ENCODE measurements at regions not wholly inside any gene's neighbourhood (a gene's known extent, or its start where the extent isn't known, plus 50 kb on each side); places are given as distances from the start of the nearest gene placed in this dataset.

DNA sequence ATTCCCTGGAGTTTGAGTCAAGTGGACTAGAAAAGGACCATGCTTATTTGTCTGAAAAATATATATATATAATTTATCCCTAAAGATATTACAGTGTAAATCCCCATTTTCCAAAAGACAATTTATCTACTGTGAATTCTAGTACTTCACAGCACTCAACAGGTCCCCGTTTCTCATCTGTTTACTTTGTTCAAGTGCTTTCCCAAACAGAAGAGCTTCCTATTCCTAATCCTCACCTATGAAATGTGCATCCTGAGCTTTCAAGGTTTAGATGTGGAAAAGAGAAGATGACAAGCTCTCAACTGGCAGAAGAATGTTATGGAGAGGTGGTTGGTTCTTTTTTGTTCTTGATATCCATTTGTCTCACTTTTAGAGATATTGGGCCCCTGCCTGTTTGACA, 401.6 kb upstream of the ZNF608 start:
- Mint-ChIP-seq H3K36me3 (ENCODE audit: low read depth) (no peaks in the 10 kb centered on the region), H3K9me3 (no peaks in the 10 kb centered on the region), H3K4me1 (peaks cover 20% of the 10 kb centered on the region), H3K4me3 (no peak overlapping the region), H3K27ac (no peak overlapping the region), H3K27me3 (no peaks in the 10 kb centered on the region)
- intact Hi-C loops (cut with micrococcal nuclease) = no loop called here
- ChIA-PET CTCF (no interaction called here), POLR2A (no interaction called here)
- ATAC-seq (ENCODE audit: low read depth) (no peak), DNase-seq (no peak)
- TF ChIP-seq, protein P1, sequence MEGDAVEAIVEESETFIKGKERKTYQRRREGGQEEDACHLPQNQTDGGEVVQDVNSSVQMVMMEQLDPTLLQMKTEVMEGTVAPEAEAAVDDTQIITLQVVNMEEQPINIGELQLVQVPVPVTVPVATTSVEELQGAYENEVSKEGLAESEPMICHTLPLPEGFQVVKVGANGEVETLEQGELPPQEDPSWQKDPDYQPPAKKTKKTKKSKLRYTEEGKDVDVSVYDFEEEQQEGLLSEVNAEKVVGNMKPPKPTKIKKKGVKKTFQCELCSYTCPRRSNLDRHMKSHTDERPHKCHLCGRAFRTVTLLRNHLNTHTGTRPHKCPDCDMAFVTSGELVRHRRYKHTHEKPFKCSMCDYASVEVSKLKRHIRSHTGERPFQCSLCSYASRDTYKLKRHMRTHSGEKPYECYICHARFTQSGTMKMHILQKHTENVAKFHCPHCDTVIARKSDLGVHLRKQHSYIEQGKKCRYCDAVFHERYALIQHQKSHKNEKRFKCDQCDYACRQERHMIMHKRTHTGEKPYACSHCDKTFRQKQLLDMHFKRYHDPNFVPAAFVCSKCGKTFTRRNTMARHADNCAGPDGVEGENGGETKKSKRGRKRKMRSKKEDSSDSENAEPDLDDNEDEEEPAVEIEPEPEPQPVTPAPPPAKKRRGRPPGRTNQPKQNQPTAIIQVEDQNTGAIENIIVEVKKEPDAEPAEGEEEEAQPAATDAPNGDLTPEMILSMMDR (IDR thresholded peaks at IDR 0.05) = no peak

DNA sequence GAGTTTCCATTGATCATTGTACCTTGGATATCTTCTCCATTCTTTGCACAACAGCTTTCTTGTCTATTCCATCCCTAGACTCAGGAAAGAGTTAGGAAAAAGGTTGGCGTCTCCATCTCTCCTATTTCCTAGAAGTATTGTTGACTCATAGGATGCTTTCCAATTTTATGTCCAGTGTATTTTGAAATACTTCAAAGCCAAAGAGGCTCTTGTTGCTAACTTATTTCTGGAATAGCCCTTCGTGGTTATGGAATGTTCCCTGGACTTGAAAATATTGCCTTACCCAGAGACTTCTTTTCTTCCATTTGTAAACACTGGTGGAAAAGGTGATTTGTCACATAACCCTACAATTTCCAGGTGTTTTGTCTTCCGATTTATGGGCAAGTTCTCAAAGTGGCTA, 402.3 kb upstream of the ZNF608 start:
- Mint-ChIP-seq H3K27ac (no peak overlapping the region), H3K9me3 (no peaks in the 10 kb centered on the region), H3K27me3 (no peaks in the 10 kb centered on the region), H3K4me1 (peaks cover 24% of the 10 kb centered on the region), H3K36me3 (ENCODE audit: low read depth) (no peaks in the 10 kb centered on the region), H3K4me3 (no peak overlapping the region)
- ChIA-PET POLR2A (no interaction called here), CTCF (no interaction called here)
- intact Hi-C loops (cut with micrococcal nuclease) = no loop called here
- DNase-seq (no peak), ATAC-seq (ENCODE audit: low read depth) (no peak)
- TF ChIP-seq, protein P1 (IDR thresholded peaks at IDR 0.05) = no peak

DNA sequence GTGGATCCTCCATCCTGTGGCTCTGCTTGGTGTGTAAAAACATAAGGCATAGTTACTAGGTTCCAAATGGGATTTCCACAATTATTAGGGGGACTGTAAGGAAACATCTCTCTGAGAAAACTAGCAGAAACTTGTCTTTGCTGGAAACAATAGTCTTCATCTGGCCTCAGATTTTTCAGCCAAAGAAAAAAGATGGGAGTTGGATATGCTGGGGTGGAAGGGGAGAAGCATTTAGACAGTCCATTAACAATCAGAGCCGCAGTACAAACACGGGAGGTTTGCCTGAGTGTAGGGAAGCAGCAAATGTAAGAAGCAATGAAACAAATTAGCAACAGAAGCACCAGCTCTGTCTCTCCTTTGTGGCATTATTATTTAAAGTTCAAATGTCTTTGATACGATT, 402.7 kb upstream of the ZNF608 start:
- intact Hi-C loops (cut with micrococcal nuclease) = no loop called here

DNA sequence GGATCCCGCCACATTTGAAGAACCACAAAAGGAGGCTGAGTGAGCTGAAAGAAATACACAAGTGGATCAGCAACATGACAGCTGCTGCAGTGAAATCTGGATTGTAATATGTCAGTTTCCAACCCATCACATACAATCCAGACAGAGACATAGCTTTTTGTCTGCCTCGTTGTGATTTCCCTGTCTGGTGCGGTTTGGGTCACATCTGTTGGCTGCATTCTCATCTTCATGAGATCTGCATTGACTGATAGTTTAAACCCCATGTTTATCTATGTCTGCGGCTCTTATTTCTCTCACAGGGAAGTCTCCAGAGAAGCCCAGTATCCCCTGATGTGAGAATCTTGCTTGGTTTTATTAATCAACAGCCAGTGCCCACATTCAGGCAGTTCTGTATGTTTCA, 403.1 kb upstream of the ZNF608 start:
- H3K4me3 Mint-ChIP-seq = no peak overlapping the region
- intact Hi-C loops (cut with micrococcal nuclease) = no loop called here
- no peak overlapping the region for H3K27ac Mint-ChIP-seq
- no peaks in the 10 kb centered on the region for H3K36me3 Mint-ChIP-seq (ENCODE audit: low read depth)
- no peak for ATAC-seq (ENCODE audit: low read depth)
- H3K4me1 Mint-ChIP-seq = peaks cover 20% of the 10 kb centered on the region
- no peaks in the 10 kb centered on the region for H3K9me3 Mint-ChIP-seq
- ChIA-PET CTCF (no interaction called here), POLR2A (no interaction called here)
- TF ChIP-seq, protein P1 (IDR thresholded peaks at IDR 0.05) = no peak
- no peak for DNase-seq
- H3K27me3 Mint-ChIP-seq = no peaks in the 10 kb centered on the region

More for the DNA sequence above, 402.7 kb upstream of the ZNF608 start:
- ATAC-seq (ENCODE audit: low read depth) (no peak), DNase-seq (no peak)
- TF ChIP-seq, protein P1 (IDR thresholded peaks at IDR 0.05) = no peak
- H3K36me3 Mint-ChIP-seq (ENCODE audit: low read depth) = no peaks in the 10 kb centered on the region
- no peaks in the 10 kb centered on the region for H3K9me3 Mint-ChIP-seq
- peaks cover 20% of the 10 kb centered on the region for H3K4me1 Mint-ChIP-seq
- no peak overlapping the region for H3K27ac Mint-ChIP-seq
- no peak overlapping the region for H3K4me3 Mint-ChIP-seq
- H3K27me3 Mint-ChIP-seq = no peaks in the 10 kb centered on the region
- ChIA-PET CTCF (no interaction called here), POLR2A (no interaction called here)

DNA sequence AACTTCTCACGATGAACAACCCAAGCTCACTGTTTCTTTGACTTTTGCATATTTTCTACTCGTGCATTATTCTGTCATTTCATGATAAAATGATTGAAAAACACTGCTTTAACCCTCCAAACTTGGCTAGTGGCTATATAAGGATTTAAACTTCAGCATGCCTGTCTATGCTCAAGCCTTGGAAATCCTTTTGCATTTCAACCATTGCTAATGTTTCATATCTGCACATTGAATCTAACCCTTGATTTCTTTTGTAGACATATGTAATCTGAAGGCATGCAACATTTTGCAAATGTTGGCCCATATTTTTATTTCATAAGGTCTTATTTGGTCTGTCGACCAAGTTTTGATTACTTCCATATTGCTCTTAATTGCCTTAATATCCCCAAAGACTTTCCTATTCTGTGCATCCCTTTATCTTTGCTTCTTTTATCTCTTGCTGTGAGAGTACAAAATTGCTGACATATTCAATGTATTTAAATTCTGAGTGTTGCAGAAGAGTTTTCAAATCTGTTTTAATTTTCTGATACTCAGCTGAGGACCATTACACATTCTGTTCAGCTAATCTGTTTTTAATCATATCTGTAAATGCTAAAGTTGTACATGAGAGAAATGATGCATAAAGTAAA, 403.7 kb upstream of the ZNF608 start:
- ATAC-seq (ENCODE audit: low read depth) (no peak), DNase-seq (no peak)
- Mint-ChIP-seq H3K4me3 (no peak overlapping the region), H3K27ac (no peak overlapping the region), H3K4me1 (peaks cover 20% of the 10 kb centered on the region), H3K36me3 (ENCODE audit: low read depth) (no peaks in the 10 kb centered on the region), H3K27me3 (no peaks in the 10 kb centered on the region), H3K9me3 (no peaks in the 10 kb centered on the region)
- ChIA-PET POLR2A (no interaction called here), CTCF (no interaction called here)
- intact Hi-C loops (cut with micrococcal nuclease) = no loop called here
- TF ChIP-seq, protein P1 (IDR thresholded peaks at IDR 0.05) = no peak
